Activated CD4-positive, alpha-beta T cell treated with anti-CD3 and anti-CD28 coated beads for 36 hours (primary cell): ENCODE measurements at regions not wholly inside any gene's neighbourhood (a gene's known extent, or its start where the extent isn't known, plus 50 kb on each side); places are given as distances from the start of the nearest gene placed in this dataset.

ENCODE experiments used
- ATAC-seq: fragments of 200-7000 bp; cut with Tn5 transposase; one replicate; pipeline ENCODE4 v1.10.0; 2021; ENCODE audit warnings: mild to moderate bottlenecking, moderate library complexity
- CTCF ChIA-PET: fragments of 350-600 bp; sonication (Branson Sonifier 250); formaldehyde crosslinking; loops from one replicate; lab custom pipeline; 2021; ENCODE audit warnings: antibody characterized with exemption; lab: Charles Lee
- POLR2A ChIA-PET: fragments of 350-600 bp; sonication (Branson Sonifier 250); formaldehyde crosslinking; loops from one replicate; lab custom pipeline; 2021; ENCODE audit warnings: antibody characterized with exemption, inconsistent platforms; lab: Charles Lee
- DNase-seq: peaks from one replicate; pipeline ENCODE4 v3.0.0-alpha.2; 2020
- H3K27ac Mint-ChIP-seq: one replicate; pipeline ENCODE4 v1.8.0; 2021; ENCODE audit warnings: mixed read lengths
- H3K27me3 Mint-ChIP-seq: one replicate; pipeline ENCODE4 v1.8.0; 2021; ENCODE audit warnings: mixed read lengths
- H3K36me3 Mint-ChIP-seq: one replicate; pipeline ENCODE4 v1.8.0; 2021; ENCODE audit warnings: low read depth, mixed read lengths
- H3K4me1 Mint-ChIP-seq: one replicate; pipeline ENCODE4 v1.8.0; 2021; ENCODE audit warnings: mixed read lengths
- H3K4me3 Mint-ChIP-seq: one replicate; pipeline ENCODE4 v1.8.0; 2021; ENCODE audit warnings: mild to moderate bottlenecking, moderate library complexity, mixed read lengths
- H3K9me3 Mint-ChIP-seq: one replicate; pipeline ENCODE4 v1.8.0; 2021; ENCODE audit warnings: low read depth, mixed read lengths
- intact Hi-C, 2 experiments: fragments of 100-400 bp; cut with DNase I in 1 of 2; cut with micrococcal nuclease in 1 of 2; formaldehyde crosslinking; loops; one replicate each; pipeline versions ENCODE4 v1.14.2 to v1.15.1; 2022 to 2024; cut with DNase I, micrococcal nuclease

- H3K27me3 Mint-ChIP-seq = no peaks in the 10 kb centered on the region
- POLR2A ChIA-PET = no interaction called here
- intact Hi-C loops = no loop called here
- no peaks in the 10 kb centered on the region for H3K9me3 Mint-ChIP-seq
- DNase-seq (no peak), ATAC-seq (no peak)
- H3K36me3 Mint-ChIP-seq = no peaks in the 10 kb centered on the region
- no peaks in the 10 kb centered on the region for H3K4me1 Mint-ChIP-seq
- CTCF ChIA-PET = no interaction called here
- H3K27ac Mint-ChIP-seq = no peak overlapping the region
- no peak overlapping the region for H3K4me3 Mint-ChIP-seq
Observed at GRCh38 chr4:37737466-37737865, 51.3 kb upstream of the RELL1 start.
